Sigmoid colon (tissue), 4 donors: ENCODE measurements at regions not wholly inside any gene's neighbourhood (a gene's known extent, or its start where the extent isn't known, plus 50 kb on each side); places are given as distances from the start of the nearest gene placed in this dataset.

Experiments
- CTCF ChIP-seq, 4 experiments: fragments of 450-650 bp in 3 of 4; fragments of 200-600 bp in 1 of 4; IDR thresholded peaks; one replicate each; pipeline ENCODE4 v1.5.1; 2016 to 2019; ENCODE audit warnings: antibody characterized with exemption in 4 of 4, mild to moderate bottlenecking in 3 of 4, moderate library complexity in 2 of 4
- EP300 ChIP-seq, 4 donors: sonication (generic); formaldehyde crosslinking; IDR thresholded peaks; one replicate each; pipeline ENCODE4 v1.6.1; 2017; ENCODE audit warnings: antibody characterized with exemption in 4 of 4

- TF ChIP-seq CTCF (IDR thresholded peaks at IDR 0.05) (no peak), EP300 (IDR thresholded peaks at IDR 0.05) (no peak)
These were observed 135.8 kb upstream of the HES1 start for GRCh38 chr3:194000100-194000499.
